ENCODE measurements at regions not wholly inside any gene's neighbourhood (a gene's known extent, or its start where the extent isn't known, plus 50 kb on each side); places are given as distances from the start of the nearest gene placed in this dataset.

DNA sequence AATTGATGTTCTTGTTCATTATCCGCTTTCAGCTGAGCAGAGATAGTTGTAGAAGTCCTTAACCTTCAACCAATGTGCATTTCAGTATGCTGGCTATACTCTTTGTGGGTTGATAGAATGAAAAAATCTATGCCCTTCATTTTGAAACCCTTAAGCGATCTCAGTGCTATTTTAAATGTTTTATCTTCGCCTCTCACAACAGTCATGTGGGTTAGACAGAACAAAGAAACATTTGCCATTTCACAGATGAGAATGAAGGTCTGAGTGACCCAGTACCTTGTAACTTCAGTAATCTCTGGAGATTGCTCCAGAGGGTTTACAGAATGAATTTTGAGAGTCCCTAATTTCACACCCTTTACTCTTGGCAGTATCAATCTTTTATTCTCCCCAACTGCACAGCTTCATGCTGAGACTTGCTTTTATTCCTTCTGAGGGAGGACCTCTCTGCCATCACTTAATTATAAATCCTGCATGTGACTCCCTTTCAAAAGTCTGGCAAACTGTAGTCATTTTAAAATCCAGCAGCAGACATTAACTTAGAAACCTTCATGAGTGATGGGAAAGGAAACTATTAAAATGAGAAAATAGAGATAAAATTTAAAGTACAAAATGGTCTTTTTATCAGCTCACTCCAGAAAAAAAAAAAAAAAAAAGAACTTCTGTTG lies 921.5 kb downstream of the RAB28 start:
- no peak for TF ChIP-seq RAD21 (conservative IDR thresholded peaks at IDR 0.05 in 1 of 2, IDR thresholded peaks at IDR 0.05 in 1 of 2)
- no peak for TF ChIP-seq CTCF (IDR thresholded peaks at IDR 0.05)
- no peak for TF ChIP-seq ZNF302 (CRISPR knock-in tag; IDR thresholded peaks at IDR 0.05)
- TF ChIP-seq, protein P1, sequence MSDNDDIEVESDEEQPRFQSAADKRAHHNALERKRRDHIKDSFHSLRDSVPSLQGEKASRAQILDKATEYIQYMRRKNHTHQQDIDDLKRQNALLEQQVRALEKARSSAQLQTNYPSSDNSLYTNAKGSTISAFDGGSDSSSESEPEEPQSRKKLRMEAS (IDR thresholded peaks at IDR 0.05) = no peak
- TF ChIP-seq HMGXB4 (CRISPR knock-in tag; IDR thresholded peaks at IDR 0.05; ENCODE audit: borderline replicate concordance) = no peak
- TF ChIP-seq ZFP36 (IDR thresholded peaks at IDR 0.05; ENCODE audit: borderline replicate concordance, partially characterized antibody) = no peak
- TF ChIP-seq, protein P2, sequence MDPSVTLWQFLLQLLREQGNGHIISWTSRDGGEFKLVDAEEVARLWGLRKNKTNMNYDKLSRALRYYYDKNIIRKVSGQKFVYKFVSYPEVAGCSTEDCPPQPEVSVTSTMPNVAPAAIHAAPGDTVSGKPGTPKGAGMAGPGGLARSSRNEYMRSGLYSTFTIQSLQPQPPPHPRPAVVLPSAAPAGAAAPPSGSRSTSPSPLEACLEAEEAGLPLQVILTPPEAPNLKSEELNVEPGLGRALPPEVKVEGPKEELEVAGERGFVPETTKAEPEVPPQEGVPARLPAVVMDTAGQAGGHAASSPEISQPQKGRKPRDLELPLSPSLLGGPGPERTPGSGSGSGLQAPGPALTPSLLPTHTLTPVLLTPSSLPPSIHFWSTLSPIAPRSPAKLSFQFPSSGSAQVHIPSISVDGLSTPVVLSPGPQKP (IDR thresholded peaks at IDR 0.05; ENCODE audit: low read depth, low read length) = no peak
- no peak for TF ChIP-seq PHF8 (IDR thresholded peaks at IDR 0.05; ENCODE audit: borderline replicate concordance, low read depth)
- TF ChIP-seq JUN (IDR thresholded peaks at IDR 0.05) = no peak
- no peak for TF ChIP-seq USF2 (IDR thresholded peaks at IDR 0.05)
- no peak for TF ChIP-seq EHF (CRISPR knock-in tag; IDR thresholded peaks at IDR 0.05)
- TF ChIP-seq TP53 (CRISPR knock-in tag; IDR thresholded peaks at IDR 0.05) = no peak
- TF ChIP-seq, protein P3, sequence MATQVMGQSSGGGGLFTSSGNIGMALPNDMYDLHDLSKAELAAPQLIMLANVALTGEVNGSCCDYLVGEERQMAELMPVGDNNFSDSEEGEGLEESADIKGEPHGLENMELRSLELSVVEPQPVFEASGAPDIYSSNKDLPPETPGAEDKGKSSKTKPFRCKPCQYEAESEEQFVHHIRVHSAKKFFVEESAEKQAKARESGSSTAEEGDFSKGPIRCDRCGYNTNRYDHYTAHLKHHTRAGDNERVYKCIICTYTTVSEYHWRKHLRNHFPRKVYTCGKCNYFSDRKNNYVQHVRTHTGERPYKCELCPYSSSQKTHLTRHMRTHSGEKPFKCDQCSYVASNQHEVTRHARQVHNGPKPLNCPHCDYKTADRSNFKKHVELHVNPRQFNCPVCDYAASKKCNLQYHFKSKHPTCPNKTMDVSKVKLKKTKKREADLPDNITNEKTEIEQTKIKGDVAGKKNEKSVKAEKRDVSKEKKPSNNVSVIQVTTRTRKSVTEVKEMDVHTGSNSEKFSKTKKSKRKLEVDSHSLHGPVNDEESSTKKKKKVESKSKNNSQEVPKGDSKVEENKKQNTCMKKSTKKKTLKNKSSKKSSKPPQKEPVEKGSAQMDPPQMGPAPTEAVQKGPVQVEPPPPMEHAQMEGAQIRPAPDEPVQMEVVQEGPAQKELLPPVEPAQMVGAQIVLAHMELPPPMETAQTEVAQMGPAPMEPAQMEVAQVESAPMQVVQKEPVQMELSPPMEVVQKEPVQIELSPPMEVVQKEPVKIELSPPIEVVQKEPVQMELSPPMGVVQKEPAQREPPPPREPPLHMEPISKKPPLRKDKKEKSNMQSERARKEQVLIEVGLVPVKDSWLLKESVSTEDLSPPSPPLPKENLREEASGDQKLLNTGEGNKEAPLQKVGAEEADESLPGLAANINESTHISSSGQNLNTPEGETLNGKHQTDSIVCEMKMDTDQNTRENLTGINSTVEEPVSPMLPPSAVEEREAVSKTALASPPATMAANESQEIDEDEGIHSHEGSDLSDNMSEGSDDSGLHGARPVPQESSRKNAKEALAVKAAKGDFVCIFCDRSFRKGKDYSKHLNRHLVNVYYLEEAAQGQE (IDR thresholded peaks at IDR 0.05) = no peak
- TF ChIP-seq, protein P4, sequence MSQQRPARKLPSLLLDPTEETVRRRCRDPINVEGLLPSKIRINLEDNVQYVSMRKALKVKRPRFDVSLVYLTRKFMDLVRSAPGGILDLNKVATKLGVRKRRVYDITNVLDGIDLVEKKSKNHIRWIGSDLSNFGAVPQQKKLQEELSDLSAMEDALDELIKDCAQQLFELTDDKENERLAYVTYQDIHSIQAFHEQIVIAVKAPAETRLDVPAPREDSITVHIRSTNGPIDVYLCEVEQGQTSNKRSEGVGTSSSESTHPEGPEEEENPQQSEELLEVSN (IDR thresholded peaks at IDR 0.05; ENCODE audit: borderline replicate concordance, low read depth) = no peak
